GM18909 (cell line): ENCODE measurements at regions not wholly inside any gene's neighbourhood (a gene's known extent, or its start where the extent isn't known, plus 50 kb on each side); places are given as distances from the start of the nearest gene placed in this dataset.
"Not testable (repeated sequence)": the region's sequence is repeated elsewhere in the genome, so short reads cannot be mapped to it uniquely, and the experiment has no call there.

Experiments
- ATAC-seq: cut with Tn5 transposase; IDR thresholded peaks from one replicate; pipeline ENCODE4 v1.9.1; 2021; ENCODE audit warnings: mild to moderate bottlenecking; ENCODE audit not compliant: unreplicated experiment, poor library complexity

GRCh38 chr2:102871707-102872106 is 109.9 kb downstream of the TMEM182 start:
- no peak for ATAC-seq

GRCh38 chr2:102872388-102872787 is 110.6 kb downstream of the TMEM182 start:
- no peak for ATAC-seq

- ATAC-seq, result not testable (repeated sequence)
Observed at GRCh38 chr2:102879513-102879912, 117.7 kb downstream of the TMEM182 start.

GRCh38 chr2:102880731-102881130 is 118.9 kb downstream of the TMEM182 start:
- no peak for ATAC-seq

GRCh38 chr2:102886216-102886893 is 124.5 kb downstream of the TMEM182 start:
- no peak for ATAC-seq

- no peak for ATAC-seq
Observed at GRCh38 chr2:102888514-102888913, 126.7 kb downstream of the TMEM182 start.

GRCh38 chr2:102891296-102891695 is 129.5 kb downstream of the TMEM182 start:
- ATAC-seq, result no peak

- ATAC-seq, result no peak
Observed at GRCh38 chr2:102892698-102893310, 131.0 kb downstream of the TMEM182 start.

- no peak for ATAC-seq
Observed at GRCh38 chr2:102893870-102894269, 132.0 kb downstream of the TMEM182 start.

GRCh38 chr2:102895376-102895775 is 133.5 kb downstream of the TMEM182 start:
- no peak for ATAC-seq

GRCh38 chr2:102909240-102909639 is 147.4 kb downstream of the TMEM182 start:
- ATAC-seq, result not testable (repeated sequence)

GRCh38 chr2:102910724-102911123 is 148.9 kb downstream of the TMEM182 start:
- no peak for ATAC-seq

GRCh38 chr2:102915128-102915527 is 153.3 kb downstream of the TMEM182 start:
- ATAC-seq, result no peak

- no peak for ATAC-seq
Observed at GRCh38 chr2:102922321-102922720, 160.5 kb downstream of the TMEM182 start.

GRCh38 chr2:102925003-102925402 is 163.2 kb downstream of the TMEM182 start:
- no peak for ATAC-seq

- no peak for ATAC-seq
Observed at GRCh38 chr2:102927854-102928267, 166.0 kb downstream of the TMEM182 start.

- no peak for ATAC-seq
Observed at GRCh38 chr2:102929721-102930120, 167.9 kb downstream of the TMEM182 start.

- no peak for ATAC-seq
Observed at GRCh38 chr2:102932501-102932900, 170.7 kb downstream of the TMEM182 start.

GRCh38 chr2:102939207-102939606 is 177.4 kb downstream of the TMEM182 start:
- ATAC-seq, result no peak

GRCh38 chr2:102940684-102941083 is 178.9 kb downstream of the TMEM182 start:
- no peak for ATAC-seq

- ATAC-seq, result no peak
Observed at GRCh38 chr2:102942107-102942506, 180.3 kb downstream of the TMEM182 start.

- no peak for ATAC-seq
Observed at GRCh38 chr2:102943251-102943650, 181.4 kb downstream of the TMEM182 start.
